Stimulated activated CD4-positive, alpha-beta T cell treated with anti-CD3 and anti-CD28 coated beads, Interleukin-12 subunit alpha, Interleukin-12 subunit beta, amount 100 ng/mL, for 4 hours (primary cell): ENCODE measurements at regions not wholly inside any gene's neighbourhood (a gene's known extent, or its start where the extent isn't known, plus 50 kb on each side); places are given as distances from the start of the nearest gene placed in this dataset.
"Not testable (repeated sequence)": the region's sequence is repeated elsewhere in the genome, so short reads cannot be mapped to it uniquely, and the experiment has no call there.

ENCODE experiments used
- DNase-seq: peaks from one replicate; pipeline ENCODE4 v3.0.0-alpha.2; 2020

GRCh38 chr4:14336656-14337055, 665.6 kb upstream of the CPEB2 start:
- DNase-seq = no peak

- DNase-seq = no peak
Observed at GRCh38 chr4:14337892-14338584, 664.2 kb upstream of the CPEB2 start.

- DNase-seq = no peak
Observed at GRCh38 chr4:14338585-14339265, 663.6 kb upstream of the CPEB2 start.

GRCh38 chr4:14339715-14340114, 662.6 kb upstream of the CPEB2 start:
- no peak for DNase-seq

GRCh38 chr4:14340321-14340720, 662.0 kb upstream of the CPEB2 start:
- no peak for DNase-seq

- DNase-seq = no peak
Observed at GRCh38 chr4:14343961-14344360, 658.3 kb upstream of the CPEB2 start.

GRCh38 chr4:14345356-14345775, 656.9 kb upstream of the CPEB2 start:
- no peak for DNase-seq

GRCh38 chr4:14347526-14347925, 654.8 kb upstream of the CPEB2 start:
- DNase-seq = no peak

- no peak for DNase-seq
Observed at GRCh38 chr4:14348506-14348905, 653.8 kb upstream of the CPEB2 start.

GRCh38 chr4:14358544-14359160, 643.6 kb upstream of the CPEB2 start:
- DNase-seq = not testable (repeated sequence)

- no peak for DNase-seq
Observed at GRCh38 chr4:14359991-14360390, 642.3 kb upstream of the CPEB2 start.

- no peak for DNase-seq
Observed at GRCh38 chr4:14361084-14361483, 641.2 kb upstream of the CPEB2 start.

- no peak for DNase-seq
Observed at GRCh38 chr4:14362385-14362784, 639.9 kb upstream of the CPEB2 start.

- DNase-seq = no peak
Observed at GRCh38 chr4:14364953-14365536, 637.2 kb upstream of the CPEB2 start.

GRCh38 chr4:14368391-14368790, 633.9 kb upstream of the CPEB2 start:
- DNase-seq = no peak

- DNase-seq = no peak
Observed at GRCh38 chr4:14371131-14371530, 631.1 kb upstream of the CPEB2 start.

- no peak for DNase-seq
Observed at GRCh38 chr4:14375816-14376215, 626.5 kb upstream of the CPEB2 start.

- no peak for DNase-seq
Observed at GRCh38 chr4:14379183-14379582, 623.1 kb upstream of the CPEB2 start.

- DNase-seq = no peak
Observed at GRCh38 chr4:14383652-14384051, 618.6 kb upstream of the CPEB2 start.

- no peak for DNase-seq
Observed at GRCh38 chr4:14384824-14385223, 617.5 kb upstream of the CPEB2 start.

GRCh38 chr4:14386196-14386595, 616.1 kb upstream of the CPEB2 start:
- no peak for DNase-seq

GRCh38 chr4:14387647-14388046, 614.6 kb upstream of the CPEB2 start:
- no peak for DNase-seq

- DNase-seq = no peak
Observed at GRCh38 chr4:14392378-14392777, 609.9 kb upstream of the CPEB2 start.

GRCh38 chr4:14396183-14396582, 606.1 kb upstream of the CPEB2 start:
- no peak for DNase-seq
